ENCODE measurements at regions not wholly inside any gene's neighbourhood (a gene's known extent, or its start where the extent isn't known, plus 50 kb on each side); places are given as distances from the start of the nearest gene placed in this dataset.
A peak's percentile ranks its signal among the peaks of the same experiment; 100 is the strongest.

DNA sequence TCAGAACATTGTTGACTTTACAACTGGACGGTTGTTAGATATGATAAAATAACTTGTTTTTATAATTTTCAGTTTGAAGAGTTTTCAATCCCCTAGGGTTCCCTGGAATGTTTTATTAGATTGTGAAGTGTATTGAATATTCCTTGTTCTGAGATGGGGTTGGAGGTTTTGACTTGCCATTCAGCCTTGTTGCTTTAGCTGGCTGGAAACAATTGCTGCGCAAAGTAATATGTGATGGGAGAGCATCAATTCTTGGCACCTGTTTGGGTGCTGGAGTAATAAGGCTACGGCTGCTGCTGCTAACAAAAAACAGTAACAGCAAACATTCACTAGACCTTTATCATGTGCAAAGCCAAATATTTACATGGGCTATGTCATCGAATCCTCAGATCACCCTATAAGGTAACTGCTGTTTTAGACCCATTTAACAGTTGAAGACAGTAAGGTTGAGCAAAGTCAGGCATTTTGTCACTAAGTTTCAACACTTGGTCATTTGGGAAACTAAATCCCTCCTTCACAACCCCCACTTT is 241.0 kb upstream of the TBX3 start:
- no peak for DNase-seq (ENCODE audit: insufficient read length, low spot score)
- TF ChIP-seq POLR2A (IDR thresholded peaks at IDR 0.05; ENCODE audit: low read depth, low read length) = no peak
- FAIRE-seq = no peak

DNA sequence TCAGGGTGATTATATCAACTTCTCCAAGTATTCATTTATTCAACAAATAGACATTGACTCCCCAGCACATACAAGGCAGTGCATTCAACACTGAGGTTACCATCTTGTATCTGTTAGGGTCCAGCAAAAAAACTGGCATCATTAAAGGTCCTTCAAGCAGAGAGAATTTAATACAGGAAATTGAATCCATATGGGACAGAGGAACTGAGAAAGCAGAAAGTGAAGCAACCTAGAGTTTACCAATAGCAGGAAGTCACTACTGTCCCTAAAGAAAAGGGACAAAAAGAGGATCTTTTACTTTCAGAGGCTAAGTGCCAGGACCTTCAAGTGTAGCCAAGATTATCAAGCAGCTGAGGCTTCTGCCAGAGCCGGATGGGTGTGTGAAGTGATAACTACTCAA is 237.8 kb upstream of the TBX3 start:
- DNase-seq (ENCODE audit: insufficient read length, low spot score) (no peak), FAIRE-seq (no peak)

DNA sequence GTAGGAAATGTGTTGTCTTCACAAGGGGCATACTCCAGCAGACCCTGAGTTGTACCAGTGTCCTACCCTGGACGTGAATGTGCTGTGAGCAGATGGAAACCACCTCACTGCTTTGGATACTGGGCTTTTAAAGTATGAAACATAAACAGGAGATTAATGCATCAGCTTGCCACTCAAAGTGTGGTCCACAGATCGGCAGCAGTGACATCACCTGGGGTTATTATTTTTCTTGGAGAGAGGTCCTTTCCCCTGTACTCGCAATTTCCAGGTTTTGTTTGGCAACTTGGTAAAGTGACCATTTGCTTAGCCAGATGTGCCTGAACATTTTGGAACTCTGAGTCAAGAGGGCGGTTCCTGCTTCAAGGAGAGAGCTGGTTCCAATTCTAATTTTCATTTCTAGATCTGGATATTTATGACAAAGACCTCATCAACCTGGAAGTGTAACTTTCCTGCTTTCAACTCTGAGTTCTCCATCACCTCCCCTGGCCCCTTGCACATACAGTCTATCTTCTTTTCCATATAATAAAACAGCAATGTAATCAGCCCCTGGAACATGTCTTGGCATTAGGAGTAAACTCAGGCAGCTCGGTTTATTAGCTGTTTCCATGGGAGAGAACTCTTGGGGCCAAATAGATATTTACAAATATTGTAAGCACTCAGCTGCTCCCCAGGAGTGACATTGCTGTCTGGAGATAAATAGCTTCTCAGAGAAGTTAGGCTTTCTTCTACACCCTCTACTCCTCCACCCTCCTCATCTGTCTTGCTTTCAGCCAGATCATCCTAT is 237.0 kb upstream of the TBX3 start:
- no peak for TF ChIP-seq POLR2A (IDR thresholded peaks at IDR 0.05; ENCODE audit: low read depth, low read length)
- FAIRE-seq (no peak), DNase-seq (ENCODE audit: insufficient read length, low spot score) (no peak)

More for the DNA sequence above, 237.8 kb upstream of the TBX3 start:
- TF ChIP-seq POLR2A (IDR thresholded peaks at IDR 0.05; ENCODE audit: low read depth, low read length) = no peak

DNA sequence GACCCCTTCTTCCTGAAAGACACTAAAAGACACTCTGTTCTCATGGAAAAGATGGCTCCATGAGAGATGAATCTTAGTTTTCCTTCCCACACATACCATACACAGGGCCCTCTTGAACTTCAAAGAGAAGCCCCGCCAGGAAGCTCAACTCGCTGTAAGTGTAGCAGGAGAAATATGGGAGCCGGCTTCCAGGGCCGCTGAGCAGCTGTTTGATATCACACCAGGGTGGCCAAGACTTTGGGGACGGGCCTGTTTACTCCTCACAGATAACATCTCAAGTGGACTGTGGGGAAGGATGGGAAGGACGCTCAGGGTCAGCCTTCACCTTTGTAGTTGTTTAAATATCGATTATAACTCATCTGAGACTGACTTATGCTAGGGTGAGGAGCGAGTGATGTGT is 235.5 kb upstream of the TBX3 start:
- FAIRE-seq (no peak), DNase-seq (ENCODE audit: insufficient read length, low spot score) (no peak)
- TF ChIP-seq POLR2A (IDR thresholded peaks at IDR 0.05; ENCODE audit: low read depth, low read length) = no peak

DNA sequence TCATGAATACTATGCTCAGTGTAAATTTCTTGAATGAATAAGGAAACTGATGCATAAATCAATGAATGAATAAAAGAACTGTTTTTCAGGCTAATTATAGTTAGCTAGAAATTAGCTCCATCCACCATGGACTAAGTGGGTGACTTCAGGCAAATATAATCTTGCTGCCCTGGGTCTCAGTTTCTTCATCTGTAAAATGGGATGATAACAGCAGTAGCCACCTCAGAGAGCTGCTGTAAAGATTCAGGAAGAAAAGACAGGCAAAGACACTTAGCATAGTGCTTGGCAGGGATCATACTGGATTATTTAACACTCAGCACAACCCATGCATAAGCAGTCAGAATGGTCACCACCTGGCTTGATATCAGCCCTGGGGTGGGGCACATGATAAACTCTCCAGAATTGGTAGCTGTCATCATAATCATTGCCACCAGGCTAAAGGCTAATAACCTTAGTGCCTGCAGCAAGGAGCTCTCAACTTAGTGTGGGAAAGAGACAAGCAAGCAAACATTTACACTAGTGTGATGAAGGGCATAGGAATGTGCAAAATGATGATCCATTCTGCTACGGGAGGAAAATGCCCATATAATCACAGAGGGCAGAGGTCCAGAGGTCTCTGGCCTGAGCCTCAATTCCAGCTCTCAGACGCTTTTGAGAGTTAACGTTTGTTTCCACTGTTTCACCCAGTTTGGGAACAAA is 234.7 kb upstream of the TBX3 start:
- peak; percentile 43 for DNase-seq (ENCODE audit: insufficient read length, low spot score)
- FAIRE-seq = peak; percentile 87
- no peak for TF ChIP-seq POLR2A (IDR thresholded peaks at IDR 0.05; ENCODE audit: low read depth, low read length)

DNA sequence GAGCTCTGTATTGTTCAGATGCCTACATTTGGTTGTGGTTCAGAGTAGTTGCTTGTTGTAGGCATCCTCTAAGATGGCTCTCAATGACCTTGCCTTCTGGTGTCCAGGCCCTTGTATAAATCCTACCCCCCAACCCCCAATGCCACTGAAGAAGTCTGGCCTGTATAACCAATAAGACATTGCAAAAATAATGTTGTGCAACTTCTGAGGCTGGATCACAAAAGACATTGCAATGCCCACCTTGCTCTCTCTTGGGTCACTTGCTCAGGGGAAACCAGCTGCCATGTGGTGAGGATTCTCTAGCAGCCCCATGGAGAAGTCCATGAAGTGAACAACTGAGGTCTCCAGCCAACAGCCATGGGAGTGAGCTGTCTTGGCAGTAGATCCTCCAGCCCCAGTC is 234.0 kb upstream of the TBX3 start:
- no peak for FAIRE-seq

DNA sequence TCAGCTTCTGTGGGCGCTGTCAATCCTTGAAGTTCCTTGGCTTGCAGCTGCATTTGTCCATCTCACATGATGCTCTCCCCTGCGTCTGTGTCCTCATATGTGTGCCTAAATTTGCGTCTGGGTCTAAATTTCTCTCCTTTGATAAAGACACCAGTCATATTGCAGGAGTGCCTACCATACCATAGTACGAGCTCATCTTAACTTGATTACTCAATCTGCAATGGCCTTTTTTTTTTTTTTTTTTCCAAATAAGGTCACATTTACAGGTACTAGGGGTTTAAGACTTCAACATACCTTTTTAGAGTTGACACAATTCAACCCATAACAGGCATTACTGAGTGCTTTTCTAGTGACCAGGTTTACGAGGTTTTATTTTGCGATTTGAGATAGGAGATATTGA is 233.3 kb upstream of the TBX3 start:
- TF ChIP-seq POLR2A (IDR thresholded peaks at IDR 0.05; ENCODE audit: low read depth, low read length) = no peak
- FAIRE-seq = no peak
- no peak for DNase-seq (ENCODE audit: insufficient read length, low spot score)

More for the DNA sequence above, 234.0 kb upstream of the TBX3 start:
- no peak for TF ChIP-seq POLR2A (IDR thresholded peaks at IDR 0.05; ENCODE audit: low read depth, low read length)
- no peak for DNase-seq (ENCODE audit: insufficient read length, low spot score)

DNA sequence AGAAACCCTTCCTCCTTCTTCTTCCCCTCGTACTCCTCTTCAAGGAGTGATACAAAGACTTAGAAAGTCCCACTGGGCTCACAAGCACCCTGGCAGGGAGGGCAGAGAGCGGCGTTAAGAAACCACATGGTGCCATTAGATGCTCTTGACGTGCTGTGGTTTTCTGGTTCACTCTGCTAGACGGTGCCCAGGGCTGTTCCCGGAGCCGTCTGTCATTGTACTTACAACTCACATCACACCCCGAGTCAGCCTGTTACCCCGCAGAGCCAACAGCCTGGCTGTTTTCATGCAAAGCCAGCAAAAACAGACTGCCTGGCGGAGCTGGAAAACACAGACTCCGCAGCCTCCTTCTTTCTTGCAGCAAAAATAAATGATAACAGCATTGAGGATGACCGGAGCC is 232.6 kb upstream of the TBX3 start:
- no peak for TF ChIP-seq POLR2A (IDR thresholded peaks at IDR 0.05; ENCODE audit: low read depth, low read length)
- FAIRE-seq (no peak), DNase-seq (ENCODE audit: insufficient read length, low spot score) (no peak)

DNA sequence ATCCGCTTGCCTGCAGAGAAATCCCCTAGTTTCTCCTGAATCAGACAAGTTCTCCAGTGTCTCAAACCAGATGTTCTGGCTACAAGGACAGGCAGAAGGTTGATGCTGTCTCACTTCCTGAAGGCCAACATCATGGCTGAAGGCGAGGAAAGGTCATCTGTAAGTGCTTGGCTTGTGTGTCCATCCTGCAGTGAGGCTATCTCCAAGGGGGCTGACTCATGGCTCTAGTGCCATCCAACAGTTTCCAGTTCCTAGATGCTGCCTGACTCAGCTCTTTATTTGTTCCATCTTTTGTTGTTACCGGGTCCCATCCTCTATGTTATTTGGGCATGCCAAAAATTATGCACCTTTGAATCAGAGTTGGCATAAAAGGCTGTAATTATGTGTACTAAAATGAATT is 232.1 kb upstream of the TBX3 start:
- DNase-seq (ENCODE audit: insufficient read length, low spot score) (no peak), FAIRE-seq (peak; percentile 65)
- no peak for TF ChIP-seq POLR2A (IDR thresholded peaks at IDR 0.05; ENCODE audit: low read depth, low read length)

DNA sequence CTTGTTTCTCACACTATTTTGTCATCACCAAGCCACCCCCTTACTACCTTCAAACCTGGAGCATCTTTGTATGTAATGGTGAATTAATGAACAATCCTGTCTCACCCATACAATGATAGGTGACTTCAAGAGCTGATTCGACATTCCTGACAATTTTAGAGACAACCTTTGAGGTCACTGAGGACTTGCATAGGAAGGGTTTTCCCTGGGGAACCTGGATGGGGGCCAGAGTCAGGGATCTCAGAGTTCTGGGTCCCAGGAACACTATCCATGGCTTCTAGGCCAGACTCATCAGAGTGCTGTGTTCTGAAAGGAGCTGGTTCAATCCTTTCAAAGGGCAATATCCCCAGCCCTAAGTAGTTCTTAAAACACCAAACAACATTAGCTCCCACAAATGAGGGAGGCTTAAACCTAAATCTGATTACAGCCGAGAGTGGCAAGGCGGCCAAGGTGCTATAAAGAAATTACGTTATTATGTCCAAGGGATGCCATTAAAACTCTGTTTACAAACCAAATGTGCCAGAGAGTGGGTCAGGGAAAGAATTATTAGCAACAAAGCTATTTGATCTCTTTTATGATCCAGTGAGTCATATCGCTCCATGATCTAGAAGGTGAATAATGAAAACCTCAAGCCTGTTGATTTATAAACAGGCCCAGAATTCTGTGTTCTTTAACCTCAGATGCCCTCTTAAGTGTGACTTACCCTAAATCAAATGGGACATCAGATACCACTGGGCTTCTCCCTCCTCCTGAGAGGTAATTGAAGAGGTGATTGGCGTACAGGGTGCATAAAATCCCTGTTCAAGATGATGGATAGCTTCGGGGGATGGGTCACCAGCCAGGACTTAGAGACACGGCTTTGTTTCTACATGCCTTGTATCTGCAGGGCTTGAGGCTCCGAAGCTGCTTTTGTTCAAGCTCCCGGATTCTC is 230.2 kb upstream of the TBX3 start:
- peak; percentile 14 for DNase-seq (ENCODE audit: insufficient read length, low spot score)
- FAIRE-seq = peak; percentile 61
- TF ChIP-seq POLR2A (IDR thresholded peaks at IDR 0.05; ENCODE audit: low read depth, low read length) = no peak

DNA sequence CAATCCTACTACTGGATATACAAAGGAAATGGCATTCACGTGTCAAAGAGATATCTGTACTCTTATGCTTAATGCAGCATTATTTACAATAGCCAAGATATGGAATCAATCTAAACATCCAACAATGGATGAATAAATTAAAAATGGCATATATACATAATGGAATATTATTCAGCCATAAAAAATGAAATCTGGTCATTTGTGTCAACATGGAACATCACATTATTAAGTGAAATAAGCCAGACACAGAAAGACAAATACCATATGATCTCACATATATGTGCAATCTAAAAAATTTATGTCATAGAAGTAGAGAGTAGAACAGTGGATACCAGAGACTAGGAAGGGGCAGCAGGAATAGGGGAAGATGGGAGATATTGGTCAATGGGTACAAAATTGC is 228.8 kb upstream of the TBX3 start:
- DNase-seq (ENCODE audit: insufficient read length, low spot score) = no peak
- FAIRE-seq = no peak
- TF ChIP-seq POLR2A (IDR thresholded peaks at IDR 0.05; ENCODE audit: low read depth, low read length) = no peak

DNA sequence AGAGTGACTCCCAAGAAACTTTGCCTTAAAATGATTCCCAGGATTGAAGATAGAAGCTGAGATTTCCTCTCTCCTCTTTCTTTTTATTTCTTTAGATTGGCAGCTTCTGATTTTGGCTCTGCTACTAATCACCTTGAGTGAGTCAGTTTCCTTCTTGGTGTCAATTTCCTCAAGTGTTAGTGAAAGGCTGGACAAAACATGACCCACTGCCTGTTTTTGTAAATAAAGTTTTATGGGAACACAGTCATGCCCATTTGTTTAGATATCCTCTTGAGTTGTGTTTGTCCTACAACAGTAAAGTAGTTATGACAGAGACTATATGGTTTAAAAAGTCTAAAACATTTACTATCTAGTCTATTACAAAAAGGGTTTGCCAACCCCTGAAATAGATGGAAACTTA is 227.2 kb upstream of the TBX3 start:
- FAIRE-seq (no peak), DNase-seq (ENCODE audit: insufficient read length, low spot score) (no peak)
- TF ChIP-seq POLR2A (IDR thresholded peaks at IDR 0.05; ENCODE audit: low read depth, low read length) = no peak

DNA sequence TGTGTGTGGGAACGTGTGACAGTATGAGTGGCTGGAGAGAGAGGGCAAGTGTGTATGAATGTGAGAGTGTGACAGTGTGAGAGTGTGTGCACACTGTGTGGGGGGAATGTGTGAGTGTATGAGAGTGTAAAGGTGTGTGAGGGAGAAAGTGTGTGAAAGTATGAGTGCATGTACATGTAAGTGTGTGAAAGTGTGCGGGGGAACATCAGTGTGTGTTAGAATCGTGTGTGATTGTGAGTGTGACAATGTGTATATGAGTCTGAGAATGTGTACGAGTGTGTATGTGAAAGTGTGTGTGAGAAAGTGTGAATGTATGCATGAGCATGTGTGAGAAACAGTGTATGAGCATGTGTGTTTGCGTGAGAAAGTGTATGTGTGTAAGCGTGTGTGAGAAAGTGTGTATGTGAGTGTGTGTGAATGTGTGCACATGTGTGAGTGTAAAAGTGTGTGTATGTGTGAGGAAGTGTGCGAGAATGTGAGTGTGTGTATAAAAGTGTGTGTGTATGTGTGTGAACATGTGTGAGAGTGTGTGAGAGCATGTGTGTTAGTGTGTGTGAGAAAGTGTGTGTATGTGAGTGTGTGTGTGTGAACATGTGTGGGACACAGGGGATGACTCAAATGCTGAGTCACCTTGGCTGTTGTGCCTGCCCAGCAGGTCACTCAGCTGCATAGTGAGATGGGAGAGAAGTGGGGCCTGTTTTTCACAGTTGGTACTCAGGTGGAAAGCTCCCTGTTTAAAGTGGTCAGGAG is 220.5 kb upstream of the TBX3 start:
- no peak for TF ChIP-seq POLR2A (IDR thresholded peaks at IDR 0.05; ENCODE audit: low read depth, low read length)
- FAIRE-seq (no peak), DNase-seq (ENCODE audit: insufficient read length, low spot score) (no peak)

Measured in H54 (cell line).